IMR-90 (cell line): ENCODE measurements at regions not wholly inside any gene's neighbourhood (a gene's known extent, or its start where the extent isn't known, plus 50 kb on each side); places are given as distances from the start of the nearest gene placed in this dataset.

ENCODE experiments used
- CEBPB ChIP-seq: IDR thresholded peaks from 2 replicates; pipeline ENCODE4 v1.6.1; 2012; ENCODE audit warnings: low read depth, low read length, improper control_type of control experiment
- CTCF ChIP-seq: conservative IDR thresholded peaks from 2 replicates; pipeline ENCODE4 v1.5.1; 2012; ENCODE audit warnings: mild to moderate bottlenecking, low read depth, low read length, improper control_type of control experiment
- ELK1 ChIP-seq: fragments of 150-350 bp; IDR thresholded peaks from 2 replicates; pipeline ENCODE4 v1.6.1; 2016; ENCODE audit warnings: low read depth, mild to moderate bottlenecking, low read length, moderate library complexity, borderline replicate concordance
- MXI1 ChIP-seq: IDR thresholded peaks from 2 replicates; pipeline ENCODE4 v1.6.1; 2012; ENCODE audit warnings: low read depth, mild to moderate bottlenecking, low read length, moderate library complexity, borderline replicate concordance
- POLR2A ChIP-seq: IDR thresholded peaks from 2 replicates; pipeline ENCODE4 v1.6.1; 2012; ENCODE audit warnings: mild to moderate bottlenecking, low read depth, low read length
- RCOR1 ChIP-seq: IDR thresholded peaks from 2 replicates; pipeline ENCODE4 v1.6.1; 2012; ENCODE audit warnings: mild to moderate bottlenecking, low read length, improper control_type of control experiment; ENCODE audit not compliant: insufficient replicate concordance
- SMC3 ChIP-seq: fragments of 150-350 bp; IDR thresholded peaks from 2 replicates; pipeline ENCODE4 v1.6.1; 2016; ENCODE audit warnings: low read depth, mild to moderate bottlenecking, antibody characterized with exemption, low read length, moderate library complexity

GRCh38 chr2:195257979-195258378 lies 399.0 kb upstream of the SLC39A10 start:
- TF ChIP-seq CTCF = no peak
- no peak for TF ChIP-seq POLR2A
- TF ChIP-seq MXI1 = no peak
- no peak for TF ChIP-seq SMC3
- TF ChIP-seq CEBPB = no peak
- no peak for TF ChIP-seq ELK1
- no peak for TF ChIP-seq RCOR1
